OCI-LY1 (cell line): ENCODE measurements at regions not wholly inside any gene's neighbourhood (a gene's known extent, or its start where the extent isn't known, plus 50 kb on each side); places are given as distances from the start of the nearest gene placed in this dataset.

Experiments
- H2AFZ ChIP-seq: fragments of 200-600 bp; sonication (generic), shearing (Covaris generic); 2 replicates; pipeline ENCODE4 v1.6.0; 2014; ENCODE audit warnings: antibody characterized with exemption, mild to moderate bottlenecking, low read length
- H3F3A ChIP-seq: fragments of 200-600 bp; sonication (generic), shearing (Covaris generic); 2 replicates; pipeline ENCODE4 v1.6.0; 2014; ENCODE audit warnings: mild to moderate bottlenecking, antibody characterized with exemption, low read length, moderate library complexity; ENCODE audit not compliant: insufficient read depth
- H3K27ac ChIP-seq: fragments of 200-600 bp; sonication (generic); 2 replicates; pipeline ENCODE4 v1.5.1; 2014; ENCODE audit warnings: low read length, mixed run types, mild to moderate bottlenecking, low read depth; ENCODE audit not compliant: poor library complexity, severe bottlenecking
- H3K27me3 ChIP-seq: fragments of 200-600 bp; sonication (generic); 2 replicates; pipeline ENCODE4 v1.6.0; 2014; ENCODE audit warnings: antibody characterized with exemption, mild to moderate bottlenecking, low read length, moderate library complexity; ENCODE audit not compliant: insufficient read depth
- H3K36me3 ChIP-seq: fragments of 200-600 bp; sonication (generic); 2 replicates; pipeline ENCODE4 v1.6.1; 2014; ENCODE audit warnings: mild to moderate bottlenecking, antibody characterized with exemption, low read length, moderate library complexity, mixed read lengths; ENCODE audit not compliant: insufficient read depth
- H3K4me1 ChIP-seq: fragments of 200-600 bp; sonication (generic); 2 replicates; pipeline ENCODE4 v1.5.1; 2014; ENCODE audit warnings: mild to moderate bottlenecking, low read length, moderate library complexity; ENCODE audit not compliant: insufficient read depth, severe bottlenecking
- H3K4me2 ChIP-seq: fragments of 200-600 bp; sonication (generic), shearing (Covaris generic); 2 replicates; pipeline ENCODE4 v1.6.1; 2014; ENCODE audit warnings: low read length
- H3K4me3 ChIP-seq: fragments of 200-600 bp; sonication (generic); 2 replicates; pipeline ENCODE4 v1.5.1; 2014; ENCODE audit warnings: low read length, low read depth, mild to moderate bottlenecking, mixed read lengths; ENCODE audit not compliant: poor library complexity, severe bottlenecking
- H3K79me2 ChIP-seq: fragments of 200-600 bp; shearing (Covaris generic); 2 replicates; pipeline ENCODE4 v1.6.1; 2016; ENCODE audit warnings: mixed run types, low read length, mixed read lengths; ENCODE audit not compliant: insufficient read depth
- H3K9ac ChIP-seq: fragments of 200-600 bp; sonication (generic), shearing (Covaris generic); 2 replicates; pipeline ENCODE4 v1.6.1; 2014; ENCODE audit warnings: mild to moderate bottlenecking, low read length, mixed read lengths
- H3K9me2 ChIP-seq: fragments of 200-600 bp; sonication (generic), shearing (Covaris generic); 2 replicates; pipeline ENCODE4 v1.6.1; 2014; ENCODE audit warnings: low read depth, mild to moderate bottlenecking, low read length, mixed read lengths
- H3K9me3 ChIP-seq: fragments of 200-600 bp; shearing (Covaris generic); 2 replicates; pipeline ENCODE4 v1.6.1; 2014; ENCODE audit warnings: low read length, mixed read lengths
- H4K20me1 ChIP-seq: fragments of 200-600 bp; sonication (generic), shearing (Covaris generic); 2 replicates; pipeline ENCODE4 v1.6.0; 2016; ENCODE audit warnings: mild to moderate bottlenecking, low read length; ENCODE audit not compliant: insufficient read depth
- CTCF ChIP-seq: fragments of 200-600 bp; sonication (generic), shearing (Covaris generic); IDR thresholded peaks from 2 replicates; pipeline ENCODE4 v1.5.1; 2017; ENCODE audit warnings: mild to moderate bottlenecking, antibody characterized with exemption, low read length, moderate library complexity, mixed read lengths
- EZH2 ChIP-seq: fragments of 200-600 bp; sonication (generic), shearing (Covaris generic); IDR thresholded peaks from 2 replicates; pipeline ENCODE4 v1.8.0; 2017; ENCODE audit warnings: borderline replicate concordance, mixed run types, mild to moderate bottlenecking, antibody characterized with exemption, low read length, moderate library complexity, mixed read lengths

GRCh38 chr14:27686137-27686536, 1080.5 kb upstream of the FOXG1 start:
- no peak for TF ChIP-seq EZH2
- no peak for TF ChIP-seq CTCF
- no peaks in the 10 kb centered on the region for H3K79me2 ChIP-seq
- no peak overlapping the region for H3K4me2 ChIP-seq
- no peak overlapping the region for H3K4me3 ChIP-seq
- no peaks in the 10 kb centered on the region for H3K36me3 ChIP-seq
- no peak overlapping the region for H2AFZ ChIP-seq
- H3K9me3 ChIP-seq = no peaks in the 10 kb centered on the region
- H3K9me2 ChIP-seq = no peaks in the 10 kb centered on the region
- no peaks in the 10 kb centered on the region for H4K20me1 ChIP-seq
- peak overlapping the region; percentile 46 for H3K27ac ChIP-seq
- no peak overlapping the region for H3K9ac ChIP-seq
- no peaks in the 10 kb centered on the region for H3K27me3 ChIP-seq
- no peaks in the 10 kb centered on the region for H3F3A ChIP-seq
- peaks cover 28% of the 10 kb centered on the region for H3K4me1 ChIP-seq

DNA sequence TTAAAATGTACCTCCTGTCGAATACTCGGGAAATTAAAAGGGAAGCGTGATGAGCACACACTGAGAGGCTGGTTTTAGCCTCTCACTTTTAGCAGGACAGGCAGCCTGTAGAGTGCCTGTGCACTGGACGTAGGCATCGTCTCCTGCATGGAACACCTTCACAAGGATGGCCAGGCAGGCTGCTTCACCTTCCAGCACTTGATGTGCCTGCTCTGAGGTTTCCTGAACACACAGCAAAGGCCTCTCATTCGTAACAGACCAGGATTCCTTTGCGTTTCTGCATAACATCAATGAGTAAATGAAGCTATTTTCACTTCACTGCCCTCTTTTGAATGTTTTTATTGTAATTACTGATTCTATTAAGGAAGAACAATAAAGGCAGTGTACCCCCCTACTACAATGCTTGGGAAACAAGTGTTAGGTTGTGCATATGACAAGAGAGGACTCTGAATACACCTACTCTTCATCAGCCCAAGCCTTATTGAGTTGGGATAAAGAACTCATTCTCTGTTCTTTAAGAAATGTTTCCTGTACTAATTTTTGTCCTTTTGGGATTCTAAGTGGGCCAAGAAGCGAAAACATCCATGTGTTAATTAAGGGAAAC, 1077.6 kb upstream of the FOXG1 start:
- Histone ChIP-seq H3K9me2 (no peaks in the 10 kb centered on the region), H3K27me3 (no peaks in the 10 kb centered on the region), H3K4me2 (no peak overlapping the region; the same call in 1 of the 2 replicates), H3K4me3 (no peak overlapping the region), H3F3A (no peaks in the 10 kb centered on the region), H3K9ac (no peak overlapping the region), H3K27ac (no peak overlapping the region), H3K4me1 (peaks cover 28% of the 10 kb centered on the region), H3K79me2 (no peaks in the 10 kb centered on the region), H3K36me3 (no peaks in the 10 kb centered on the region), H3K9me3 (no peaks in the 10 kb centered on the region), H2AFZ (no peak overlapping the region), H4K20me1 (no peaks in the 10 kb centered on the region)
- TF ChIP-seq CTCF (no peak), EZH2 (no peak)

DNA sequence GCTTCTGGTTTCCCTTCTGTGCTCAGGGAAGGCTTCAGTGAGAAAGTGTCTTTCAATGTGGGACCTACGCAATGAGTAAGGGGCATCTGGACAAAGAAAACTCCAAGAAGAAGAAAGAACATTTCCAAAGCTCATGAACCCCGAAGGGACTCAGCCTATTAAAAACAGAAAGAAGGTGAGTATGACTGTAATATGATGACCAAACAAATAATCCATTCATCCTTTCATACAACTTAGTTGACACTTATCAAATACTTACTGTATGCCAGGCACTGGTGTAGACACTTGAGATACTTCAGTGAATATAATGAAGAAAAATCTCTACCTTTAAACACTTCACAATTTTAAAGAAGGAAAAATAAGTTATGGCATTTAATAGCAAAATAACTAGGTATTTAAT, 1054.2 kb upstream of the FOXG1 start:
- Histone ChIP-seq H3K9me3 (peaks cover 10% of the 10 kb centered on the region), H2AFZ (no peak overlapping the region), H3K27ac (no peak overlapping the region), H3K4me1 (no peaks in the 10 kb centered on the region), H3K4me3 (no peak overlapping the region), H3K36me3 (no peaks in the 10 kb centered on the region), H3K27me3 (no peaks in the 10 kb centered on the region), H3K79me2 (no peaks in the 10 kb centered on the region), H3K9me2 (no peaks in the 10 kb centered on the region), H4K20me1 (no peaks in the 10 kb centered on the region), H3F3A (no peaks in the 10 kb centered on the region), H3K9ac (no peak overlapping the region), H3K4me2 (no peak overlapping the region)
- TF ChIP-seq CTCF (no peak), EZH2 (no peak)
